CD4-positive, alpha-beta T cell treated with Interleukin-17A for 4 hours (primary cell): ENCODE measurements at regions not wholly inside any gene's neighbourhood (a gene's known extent, or its start where the extent isn't known, plus 50 kb on each side); places are given as distances from the start of the nearest gene placed in this dataset.
A peak's percentile ranks its signal among the peaks of the same experiment; 100 is the strongest.

Source experiments
- DNase-seq: peaks from one replicate; pipeline ENCODE4 v3.0.0-alpha.2; 2020; ENCODE audit warnings: mixed read lengths

DNA sequence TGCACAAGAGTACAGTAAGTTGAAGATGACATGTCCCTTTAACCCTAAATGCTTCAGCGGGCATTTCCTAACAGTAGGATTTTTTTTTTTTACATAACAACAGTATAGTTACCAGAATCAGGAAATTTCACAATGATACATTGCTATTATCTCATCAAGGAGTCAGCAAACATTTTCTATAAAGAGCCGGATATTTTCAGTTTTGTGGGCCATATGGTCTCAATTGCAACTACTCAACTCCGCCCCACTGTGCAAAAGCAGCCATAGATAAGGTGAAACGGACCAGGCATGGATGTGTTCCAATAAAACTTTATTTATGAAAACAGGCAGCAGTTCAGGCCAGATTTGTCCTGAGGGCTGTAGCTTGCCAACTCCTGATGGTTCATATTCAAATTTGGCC lies 130.6 kb downstream of the SMAD6 start:
- DNase-seq = no peak

DNA sequence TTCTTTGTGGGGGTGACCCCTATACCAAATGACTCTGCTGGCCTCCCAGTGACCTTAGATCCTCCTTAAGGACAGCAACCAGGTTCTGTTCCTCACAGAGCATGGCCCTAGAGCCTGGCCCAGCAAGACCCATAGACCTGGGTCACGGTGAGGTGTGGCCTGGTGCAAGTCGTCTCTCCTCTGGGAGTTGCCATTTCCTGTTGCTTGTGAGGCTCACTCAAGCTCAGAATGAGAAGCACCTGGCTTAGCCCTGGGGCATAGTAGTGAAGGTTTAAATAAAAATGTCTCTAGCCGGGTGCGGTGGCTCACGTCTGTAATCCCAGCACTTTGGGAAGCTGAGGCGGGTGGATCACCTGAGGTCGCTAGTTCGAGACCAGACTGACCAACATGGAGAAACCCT lies 131.3 kb downstream of the SMAD6 start:
- no peak for DNase-seq

DNA sequence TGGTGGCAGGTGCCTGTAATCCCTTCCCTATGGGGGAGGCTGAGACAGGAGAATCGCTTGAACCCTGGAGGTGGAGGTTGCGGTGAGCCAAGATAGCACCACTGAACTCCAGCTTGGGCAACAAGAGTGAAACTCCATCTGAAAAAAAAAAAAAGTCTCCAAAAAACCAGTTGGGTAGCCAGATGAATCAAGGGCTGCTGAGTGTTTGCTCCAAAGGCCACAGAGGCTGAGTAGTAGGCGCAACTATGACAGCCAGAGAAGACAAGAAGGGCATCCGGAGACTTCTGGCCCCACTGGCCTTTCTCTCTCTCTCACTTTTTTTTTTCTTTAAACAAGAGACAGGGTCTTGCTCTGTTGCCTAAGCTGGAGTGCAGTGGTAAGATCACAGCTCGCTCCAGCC lies 131.8 kb downstream of the SMAD6 start:
- DNase-seq = no peak

DNA sequence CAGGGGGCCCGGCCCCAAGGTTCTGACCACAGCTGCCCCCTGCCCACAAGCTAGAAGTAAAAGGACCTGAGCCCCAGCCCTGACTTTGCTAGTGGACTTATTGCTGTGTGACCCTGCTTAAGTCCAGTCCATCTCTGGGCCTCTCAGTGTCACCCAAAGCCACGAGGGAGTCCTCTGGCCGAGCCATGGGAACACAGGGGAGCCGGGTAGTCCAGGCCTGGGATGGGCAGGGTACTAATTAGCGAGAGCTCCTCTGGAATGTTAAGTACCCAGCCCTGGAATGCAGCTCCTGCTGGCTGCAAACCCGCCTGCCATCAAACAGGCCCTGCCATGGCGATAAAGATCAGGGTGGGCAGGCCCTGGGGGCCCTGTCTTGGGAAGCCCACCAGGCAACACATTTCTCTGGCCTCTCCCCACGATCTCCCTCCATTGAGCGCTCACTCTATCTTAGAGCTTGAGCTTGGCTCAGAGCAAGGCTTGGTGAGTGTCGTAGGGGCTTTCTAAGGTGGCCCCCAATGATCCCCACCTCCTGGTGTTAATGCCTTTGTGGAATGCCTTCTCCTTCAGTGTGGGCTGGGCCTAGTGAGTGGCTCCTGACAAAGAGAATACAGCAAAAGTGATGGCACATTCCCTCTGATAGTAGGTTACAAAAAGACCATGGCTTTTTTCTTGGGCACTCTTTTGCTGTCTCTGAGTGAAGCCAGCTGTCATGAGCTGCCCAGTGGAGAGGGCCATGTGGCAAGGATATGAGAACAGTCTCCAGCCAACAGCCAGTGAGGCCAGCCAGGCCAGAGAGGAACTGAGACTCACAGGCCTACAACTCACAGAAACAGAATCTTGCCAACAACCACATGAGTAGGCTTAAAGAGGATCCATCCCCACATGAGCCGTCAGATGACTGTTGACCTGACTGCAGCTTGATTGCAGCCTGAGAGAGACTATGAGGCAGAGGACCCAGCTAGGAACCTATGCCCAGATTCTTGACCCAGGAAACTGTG lies 133.1 kb downstream of the SMAD6 start:
- DNase-seq = no peak

DNA sequence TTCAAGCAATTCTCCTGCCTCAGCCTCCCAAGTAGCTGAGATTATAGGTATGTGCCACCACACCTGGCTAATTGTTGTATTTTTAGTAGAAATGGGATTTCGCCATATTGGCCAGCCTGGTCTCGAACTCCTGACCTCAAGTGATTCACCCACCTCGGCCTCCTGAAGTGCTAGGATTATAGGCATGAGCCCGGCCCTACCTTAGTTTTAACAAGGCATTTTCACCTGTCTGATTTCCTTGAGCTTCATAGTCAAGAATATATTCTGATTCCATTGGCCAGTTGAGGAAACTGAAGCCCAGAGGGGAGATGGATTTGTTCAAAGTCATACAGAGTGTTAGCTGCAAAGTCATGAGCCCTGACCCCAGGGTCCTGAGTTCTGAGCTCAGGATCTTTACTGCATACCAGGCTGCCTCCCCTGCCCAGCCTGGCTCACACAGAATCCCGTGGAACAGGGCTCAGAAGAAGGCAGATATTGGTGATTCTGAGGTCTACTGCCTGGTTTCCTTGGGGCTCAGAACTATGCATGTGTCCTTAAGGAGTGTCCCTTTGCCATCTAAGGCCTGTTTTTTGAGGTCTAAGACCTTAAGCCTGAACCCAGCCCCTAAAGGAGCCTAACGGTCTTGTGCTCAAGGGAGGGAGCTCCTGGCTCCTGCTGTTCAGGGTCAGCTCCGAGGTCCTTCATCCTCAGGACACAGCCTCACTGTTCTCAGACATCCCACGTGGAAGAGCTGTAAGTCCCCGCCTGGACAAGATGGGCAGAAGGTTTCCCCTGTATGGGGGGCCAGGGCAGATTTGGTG lies 134.4 kb downstream of the SMAD6 start:
- no peak for DNase-seq

DNA sequence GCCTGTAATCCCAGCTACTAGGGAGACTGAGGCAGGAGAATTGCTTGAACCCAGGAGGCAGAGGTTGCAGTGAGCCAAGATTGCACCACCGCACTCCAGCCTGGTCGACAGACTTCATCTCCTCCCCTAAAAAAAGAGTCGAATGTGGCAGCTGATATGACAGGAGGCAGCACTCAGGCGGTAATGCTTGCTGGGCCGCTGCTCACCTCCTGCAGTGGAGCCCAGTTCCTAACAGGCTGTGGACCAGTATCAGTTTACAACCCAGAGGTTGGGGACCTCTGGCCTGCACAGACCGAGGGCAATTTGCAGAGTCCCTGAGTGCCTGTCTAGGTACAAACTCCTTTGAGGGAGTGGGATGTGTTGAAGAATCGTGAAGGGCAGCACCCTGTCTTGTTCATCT lies 136.2 kb downstream of the SMAD6 start:
- no peak for DNase-seq

DNA sequence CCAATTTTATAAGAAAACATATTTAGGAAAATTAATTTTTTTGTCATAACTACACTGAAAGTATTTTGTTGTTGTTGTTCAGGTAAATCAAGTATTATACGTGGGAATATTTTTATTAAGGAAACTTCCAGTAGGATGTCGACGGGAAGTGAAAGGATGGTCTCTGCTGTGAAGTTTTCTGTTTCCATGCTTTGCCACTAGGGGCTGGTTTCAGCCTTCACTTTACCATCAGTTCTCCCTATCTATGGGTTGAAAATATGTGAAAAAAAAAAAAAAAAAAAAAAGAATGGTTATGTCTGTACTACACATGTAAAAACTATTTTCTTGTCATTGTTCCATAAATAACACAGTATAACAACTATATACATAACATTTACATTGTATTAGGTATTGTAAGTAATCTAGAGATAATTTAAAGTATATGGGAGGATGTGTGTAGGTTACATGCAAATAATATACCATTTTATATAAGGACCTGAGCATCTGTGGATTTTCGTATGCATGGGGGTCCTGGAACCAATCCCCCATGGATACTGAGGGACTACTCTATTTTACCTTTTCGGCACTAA lies 136.7 kb downstream of the SMAD6 start:
- no peak for DNase-seq

DNA sequence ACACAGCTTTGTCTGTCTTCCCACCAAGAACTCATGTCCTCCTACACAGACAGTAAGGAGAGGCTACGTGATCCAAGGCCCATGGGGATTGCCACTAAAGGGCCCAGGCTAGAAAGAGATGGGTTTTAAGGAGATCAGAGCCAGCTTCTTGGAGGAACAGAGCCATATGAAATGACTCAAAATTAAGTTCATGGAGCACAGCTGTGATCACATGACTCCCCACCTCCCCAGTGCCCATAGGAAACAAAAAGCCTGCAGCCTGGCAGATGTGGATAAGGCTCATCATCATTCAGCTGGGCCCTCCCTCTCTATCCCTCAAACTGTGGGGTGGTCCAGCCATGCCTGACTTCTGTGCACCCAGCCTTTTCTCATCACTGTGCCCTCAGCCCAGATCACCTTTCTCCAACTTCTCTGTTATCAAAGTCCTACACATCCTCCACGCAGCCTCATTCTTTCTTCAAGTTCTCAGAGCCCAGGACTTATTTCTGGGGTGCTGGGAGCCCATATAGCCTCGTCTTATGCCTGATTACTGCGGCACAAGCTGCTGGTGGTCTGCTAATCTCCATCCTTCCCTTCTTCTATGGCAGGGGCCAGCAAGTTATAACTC lies 137.6 kb downstream of the SMAD6 start:
- DNase-seq = no peak

DNA sequence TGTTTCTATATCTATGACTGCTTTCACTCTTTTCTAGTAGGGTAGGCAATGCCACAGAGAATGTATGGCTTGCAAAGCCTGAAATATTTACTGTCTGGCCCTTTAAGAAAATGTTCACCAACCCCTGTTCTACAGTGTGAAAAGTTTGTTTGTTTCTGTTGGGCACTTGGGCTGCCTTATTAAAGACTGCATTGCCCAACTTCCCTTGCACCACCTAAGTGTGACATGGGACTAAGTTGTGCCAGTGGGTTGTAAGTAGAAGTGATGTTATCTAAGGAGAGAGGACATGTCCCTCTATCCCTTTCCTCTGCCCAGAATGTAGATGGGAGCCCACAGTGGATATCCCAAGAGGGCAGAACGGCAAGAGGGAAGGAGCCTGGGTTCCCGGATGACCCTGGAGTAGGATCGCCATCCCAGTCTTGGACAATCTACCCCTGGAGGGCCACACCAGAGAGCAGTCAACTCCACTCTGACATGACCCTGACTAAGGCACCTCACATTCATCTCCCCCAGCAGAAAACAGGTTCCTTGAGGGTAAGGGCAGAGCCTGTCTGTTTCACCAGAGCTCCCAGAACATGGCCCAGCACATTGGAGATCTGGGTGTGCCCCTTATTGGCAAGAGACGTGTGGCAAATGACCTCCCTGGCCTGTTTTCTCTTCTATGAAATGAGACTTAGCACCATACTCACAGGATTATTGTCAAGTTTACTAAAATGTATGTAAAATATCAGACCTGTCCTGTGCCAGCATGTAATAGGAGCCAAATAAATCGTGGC lies 138.8 kb downstream of the SMAD6 start:
- no peak for DNase-seq

DNA sequence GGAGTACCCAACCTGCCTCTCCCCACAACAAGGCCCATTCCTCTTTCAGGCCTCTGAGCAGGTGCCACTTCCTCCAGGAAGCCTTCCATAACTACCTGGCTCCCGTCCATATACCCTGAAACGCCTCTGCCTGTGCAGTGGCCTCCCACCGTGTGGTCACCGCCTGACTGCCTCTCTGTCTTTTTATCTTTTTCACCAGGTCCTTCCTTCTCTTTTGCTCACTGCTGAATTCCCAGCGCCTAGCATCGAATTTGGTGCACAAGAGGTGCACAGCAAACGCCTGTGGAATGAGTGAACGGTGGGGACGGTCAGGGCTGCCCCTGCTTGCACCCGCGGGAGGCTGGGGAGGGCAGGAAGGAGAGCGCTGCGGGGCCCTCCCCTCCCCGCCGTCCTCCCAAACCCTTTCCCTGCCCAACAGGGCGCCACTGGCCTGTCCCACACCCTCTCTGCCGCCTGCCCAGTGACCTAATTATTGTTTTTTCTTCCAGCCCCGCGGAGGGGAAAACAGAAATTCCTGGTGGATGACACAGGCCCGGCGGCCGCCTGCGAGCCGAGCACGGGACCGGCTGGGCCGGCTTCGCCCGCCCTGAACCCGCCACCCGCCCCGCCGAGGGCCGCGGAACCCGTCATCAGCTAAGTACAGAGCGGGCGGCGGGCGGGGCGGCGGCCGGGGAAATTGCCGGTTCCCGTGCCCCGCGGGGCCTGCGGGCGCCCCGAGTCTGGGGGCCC lies 140.1 kb downstream of the SMAD6 start:
- peak; percentile 36 for DNase-seq

DNA sequence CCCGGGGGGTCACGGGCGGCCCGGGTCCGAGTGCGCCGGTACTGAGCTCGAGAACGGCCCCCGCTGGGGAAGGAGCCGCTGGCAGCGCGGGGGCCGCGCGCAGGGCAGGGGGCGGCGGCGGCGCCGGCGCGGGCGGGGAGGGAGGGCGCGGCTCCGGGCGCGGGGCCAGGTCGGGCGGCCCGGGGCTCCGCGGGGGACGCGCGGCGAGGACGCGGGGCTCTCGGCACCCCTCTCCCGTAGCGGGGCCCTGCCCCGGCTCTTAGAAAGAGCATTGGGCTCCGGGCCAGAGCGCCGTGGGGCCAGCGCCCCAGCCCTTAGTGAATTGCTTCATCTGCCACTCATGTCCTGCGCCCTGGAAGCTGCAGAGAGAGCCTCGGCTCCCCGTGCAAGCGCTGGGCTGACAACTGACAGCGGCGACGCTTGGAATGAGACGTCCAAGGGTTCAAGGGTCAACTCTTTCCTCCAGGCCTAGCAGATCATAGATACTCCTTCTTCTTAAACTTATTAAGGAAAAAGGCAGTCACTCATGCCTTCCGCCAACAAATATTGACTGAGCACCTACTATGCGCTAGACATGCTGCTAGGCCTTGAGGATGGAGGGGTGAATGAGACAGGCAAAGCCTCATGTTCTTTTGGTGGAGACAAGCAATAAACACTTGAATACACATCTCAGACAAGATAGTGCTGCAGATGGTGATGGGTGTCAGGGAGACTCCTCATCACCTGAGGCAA lies 140.8 kb downstream of the SMAD6 start:
- DNase-seq = peak; percentile 7

DNA sequence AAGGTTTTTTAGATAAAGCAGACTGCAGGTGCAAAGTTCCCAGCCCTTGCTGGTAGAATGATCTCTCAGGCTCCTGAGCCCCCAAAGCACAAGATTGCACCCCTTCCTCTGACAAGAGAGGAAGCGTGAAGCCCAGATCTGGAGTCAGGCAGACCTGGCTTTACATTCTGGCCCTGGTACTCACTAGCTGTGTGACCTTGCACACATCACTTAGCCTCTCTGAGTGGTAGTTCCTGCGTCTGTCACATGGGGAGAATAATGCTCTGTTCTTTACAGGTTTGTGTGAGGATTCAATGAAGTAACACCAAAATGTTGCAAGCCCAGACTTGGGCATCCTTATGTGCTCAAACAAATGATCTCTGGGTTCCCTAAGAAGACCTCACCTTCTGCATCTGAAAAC lies 141.5 kb downstream of the SMAD6 start:
- DNase-seq = no peak

DNA sequence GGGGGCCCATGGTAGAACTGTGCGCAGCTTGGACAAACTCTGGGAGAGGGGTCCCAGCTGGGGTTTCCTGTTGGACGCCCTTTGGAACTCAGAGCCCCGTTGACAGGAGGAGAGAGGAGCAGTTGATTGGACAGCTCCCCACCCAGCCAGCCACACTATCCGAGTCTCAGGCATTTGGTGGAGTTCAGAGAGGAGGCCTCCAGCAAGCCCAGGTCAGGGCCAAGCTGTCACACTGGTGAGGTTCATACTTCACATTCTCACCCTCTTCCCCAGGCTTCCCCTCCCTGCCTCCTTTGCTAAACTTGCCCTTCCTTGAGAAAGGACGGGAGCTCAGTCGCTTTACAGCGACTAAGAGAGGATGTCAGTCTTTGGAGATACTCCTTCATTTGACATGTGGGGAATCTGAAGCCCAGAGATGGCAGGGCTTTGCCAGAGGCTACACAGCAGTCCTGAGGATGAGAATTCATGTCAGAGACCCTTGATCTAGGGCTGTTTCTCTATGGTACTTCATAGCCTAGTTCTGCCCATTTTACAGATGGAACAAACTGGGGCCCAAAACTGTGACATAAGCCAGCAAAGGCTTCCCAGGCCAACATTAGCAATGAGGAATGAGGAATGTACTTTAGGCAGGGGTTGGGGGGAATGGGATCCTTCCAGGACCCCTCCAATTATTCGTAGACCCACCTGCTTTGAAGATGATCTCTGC lies 142.2 kb downstream of the SMAD6 start:
- DNase-seq = no peak

DNA sequence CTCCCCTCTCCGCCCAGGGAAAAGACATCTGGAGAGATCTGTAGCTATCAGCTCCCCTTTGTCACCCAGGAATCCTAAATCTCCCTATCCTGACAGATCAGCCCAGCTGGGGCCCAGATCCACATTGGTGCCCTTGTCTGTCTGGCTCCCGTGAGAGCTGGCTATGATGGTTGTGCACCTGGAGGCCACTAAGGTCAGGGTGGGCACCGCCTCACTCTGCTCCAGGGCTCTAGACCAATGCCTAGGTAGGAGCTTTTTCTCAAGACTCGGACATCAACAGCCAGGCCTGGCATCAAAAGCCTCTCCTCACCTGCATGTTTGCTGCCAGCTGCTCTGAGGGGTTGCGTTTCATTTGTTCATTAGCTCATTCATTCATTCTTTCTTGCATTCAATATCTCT lies 142.7 kb downstream of the SMAD6 start:
- DNase-seq = no peak

DNA sequence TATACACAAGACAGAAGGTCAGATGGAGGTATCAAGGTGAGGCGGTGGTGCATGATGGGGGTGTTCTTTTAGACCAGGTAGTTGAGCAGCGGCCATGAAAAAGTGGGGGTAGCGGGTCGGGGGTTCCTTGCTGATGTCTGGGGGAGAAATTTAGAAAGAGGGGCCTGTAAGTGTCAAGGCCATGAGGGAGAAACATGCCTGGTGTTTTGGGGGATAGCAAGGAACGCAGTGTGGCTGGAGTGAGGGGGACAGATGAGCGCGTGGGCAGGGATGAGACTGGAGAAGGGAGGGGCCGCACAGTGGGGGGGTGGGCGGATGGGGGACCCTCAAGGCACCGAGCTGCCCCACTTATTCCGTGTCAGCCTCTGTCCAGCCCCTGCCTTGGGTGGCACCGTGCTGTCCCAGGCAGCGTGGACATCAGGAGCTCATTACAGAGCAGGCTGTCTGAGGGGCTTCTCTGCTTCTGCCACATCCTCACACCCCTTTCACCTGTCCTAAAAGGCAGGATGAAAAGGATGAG lies 143.3 kb downstream of the SMAD6 start:
- DNase-seq = no peak

DNA sequence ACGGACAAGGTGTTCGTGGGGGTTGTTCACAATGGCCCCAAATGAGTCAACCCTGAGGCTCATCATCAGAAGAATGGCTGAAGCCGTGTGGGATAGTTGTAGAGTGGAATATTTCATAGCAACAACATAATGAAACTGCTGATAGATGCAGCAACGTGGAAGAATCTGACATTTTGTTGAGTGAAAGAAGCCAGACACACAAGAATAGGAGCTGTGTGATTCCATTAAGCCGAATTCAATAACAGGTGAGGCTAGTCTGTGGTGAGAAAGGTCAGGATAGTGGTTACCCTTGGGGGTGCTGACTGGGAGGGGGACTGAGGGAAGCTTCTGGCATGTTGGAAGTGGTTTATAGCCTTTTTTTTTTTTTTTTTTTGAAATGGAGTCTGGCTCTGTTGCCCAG lies 144.0 kb downstream of the SMAD6 start:
- DNase-seq = no peak

DNA sequence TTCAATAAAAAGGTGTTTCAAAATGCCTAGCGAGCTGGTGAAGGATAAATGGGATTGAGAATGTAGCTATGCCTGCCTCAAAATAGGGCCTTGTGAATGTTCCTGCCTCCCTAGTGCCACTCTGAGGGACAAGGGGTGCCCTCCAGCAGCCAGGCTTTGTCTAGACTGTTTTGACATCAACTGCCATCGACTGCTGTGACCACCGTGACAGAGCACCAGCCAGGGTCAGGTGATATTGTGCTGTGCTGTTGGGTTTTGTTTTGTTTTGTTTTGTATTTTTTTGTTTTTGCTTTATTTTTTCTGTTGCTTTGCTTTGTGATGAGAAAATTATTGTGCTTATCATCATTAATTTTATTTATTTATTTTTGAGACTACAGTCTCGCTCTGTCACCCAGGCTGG lies 144.8 kb downstream of the SMAD6 start:
- DNase-seq = no peak

DNA sequence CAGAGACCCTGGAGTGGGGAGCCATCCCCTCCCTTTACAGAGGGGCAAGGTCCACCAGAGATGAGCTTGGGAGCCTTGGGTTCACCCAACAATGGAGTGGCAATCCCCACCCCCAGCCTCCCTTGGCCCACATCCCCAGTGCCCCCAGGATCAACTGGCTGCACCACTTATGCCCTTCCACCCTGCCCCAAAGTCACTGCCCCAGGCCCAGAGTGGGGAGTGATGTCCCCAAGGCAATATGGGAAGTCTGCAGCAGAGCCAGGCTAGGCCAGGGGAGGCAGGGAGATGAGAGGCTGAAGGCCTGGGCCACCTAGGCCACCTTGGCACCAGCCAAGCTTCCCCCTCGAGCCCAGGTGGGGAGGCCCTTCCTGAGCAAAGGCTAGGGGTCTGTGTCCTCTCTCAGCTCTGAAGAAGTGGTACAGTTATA lies 145.5 kb downstream of the SMAD6 start:
- DNase-seq = no peak

DNA sequence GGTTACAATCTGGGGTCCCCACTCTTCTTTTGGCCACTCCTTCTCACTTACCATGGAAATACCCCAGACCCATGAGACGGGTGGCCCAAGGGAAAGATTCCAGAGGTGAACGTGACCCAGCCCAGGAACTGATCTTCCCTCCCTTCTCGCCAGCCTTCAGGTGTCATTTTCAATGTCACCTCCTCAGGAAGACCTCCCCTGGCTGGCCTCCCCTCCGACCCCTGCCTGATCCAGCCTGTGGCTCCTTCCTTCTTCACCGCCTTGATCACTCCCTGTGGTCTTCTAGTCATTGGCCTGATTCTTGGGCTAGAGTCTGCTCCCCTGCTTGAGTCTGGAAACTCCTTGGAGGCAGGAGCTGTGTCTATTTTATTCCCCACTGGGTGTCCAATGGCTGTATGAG lies 146.1 kb downstream of the SMAD6 start:
- DNase-seq = no peak
